ENCODE measurements at regions not wholly inside any gene's neighbourhood (a gene's known extent, or its start where the extent isn't known, plus 50 kb on each side); places are given as distances from the start of the nearest gene placed in this dataset.

DNA sequence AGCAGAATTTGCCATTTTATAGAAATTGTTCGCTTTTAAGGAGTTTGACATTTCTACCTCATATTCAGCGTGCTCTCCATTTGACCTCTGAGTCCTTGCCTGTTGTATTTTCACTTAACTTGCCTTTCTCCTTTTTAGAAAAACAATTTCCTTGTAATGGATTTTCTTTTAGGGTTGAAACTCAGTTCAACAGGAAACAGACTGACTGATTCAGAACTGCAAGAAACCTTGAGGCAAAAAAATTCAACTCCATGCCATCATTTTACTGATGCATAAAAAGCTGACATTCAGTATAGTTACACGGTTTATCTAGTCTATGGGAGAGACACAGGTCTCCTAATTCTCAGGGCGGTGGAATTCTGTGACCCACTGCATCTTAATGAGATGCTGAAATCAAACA is 59.8 kb downstream of the MRPS30 start:
- no peak for DNase-seq

DNA sequence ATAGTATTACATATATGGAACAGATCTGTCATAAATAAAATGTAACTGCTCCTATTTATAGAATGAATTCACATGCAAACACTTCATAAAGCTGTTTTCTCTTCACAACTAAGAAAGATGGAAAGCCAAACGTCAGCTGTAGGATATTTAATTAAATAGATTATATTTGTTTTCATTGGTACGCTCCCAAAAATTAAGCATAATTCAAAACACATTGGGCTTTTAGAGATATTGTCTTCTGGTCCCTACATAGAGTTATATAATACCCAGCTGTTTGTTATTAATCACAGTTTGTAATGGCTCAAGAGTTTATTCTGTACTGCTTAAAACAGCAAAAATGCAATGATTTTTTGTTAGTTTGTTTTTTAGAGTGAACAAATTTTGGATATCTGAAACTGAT is 61.2 kb downstream of the MRPS30 start:
- DNase-seq = no peak

DNA sequence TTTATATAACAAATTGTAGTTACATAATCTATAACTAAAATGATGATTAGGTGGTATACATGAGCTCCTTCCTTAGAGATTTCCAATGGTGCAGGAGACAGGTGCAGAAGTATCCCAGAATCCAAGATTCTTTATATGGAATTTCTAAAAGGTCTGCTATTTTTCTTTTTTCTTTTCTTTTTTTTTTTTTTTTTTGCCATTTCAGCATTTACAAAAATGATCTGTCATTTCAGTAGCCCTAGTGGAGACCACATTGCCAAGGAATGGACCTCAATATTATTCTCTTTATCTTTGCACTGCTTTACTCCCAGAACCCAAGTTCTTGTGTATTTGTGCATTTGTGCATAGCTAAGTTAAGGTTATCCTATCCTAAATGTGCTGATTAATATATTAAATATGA is 61.7 kb downstream of the MRPS30 start:
- no peak for DNase-seq

DNA sequence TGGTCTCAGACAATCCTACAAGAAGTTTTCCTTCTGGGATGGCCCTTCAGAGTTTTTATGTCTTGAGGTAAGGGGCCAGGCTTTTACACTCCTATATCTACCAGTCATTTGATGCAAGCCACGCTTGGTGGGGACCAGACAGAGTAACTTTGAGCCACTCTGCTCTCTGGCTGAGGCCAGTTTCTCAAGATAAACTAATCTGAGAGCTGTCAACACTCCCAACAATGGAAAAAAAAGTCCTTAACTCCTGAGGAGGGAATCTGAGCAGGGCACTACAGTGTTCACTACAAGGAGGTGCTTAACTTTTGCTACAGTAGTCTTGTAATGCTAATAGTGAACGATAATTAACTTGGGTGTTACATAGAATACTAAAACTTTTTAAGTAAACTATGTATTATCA is 62.7 kb downstream of the MRPS30 start:
- DNase-seq = no peak

DNA sequence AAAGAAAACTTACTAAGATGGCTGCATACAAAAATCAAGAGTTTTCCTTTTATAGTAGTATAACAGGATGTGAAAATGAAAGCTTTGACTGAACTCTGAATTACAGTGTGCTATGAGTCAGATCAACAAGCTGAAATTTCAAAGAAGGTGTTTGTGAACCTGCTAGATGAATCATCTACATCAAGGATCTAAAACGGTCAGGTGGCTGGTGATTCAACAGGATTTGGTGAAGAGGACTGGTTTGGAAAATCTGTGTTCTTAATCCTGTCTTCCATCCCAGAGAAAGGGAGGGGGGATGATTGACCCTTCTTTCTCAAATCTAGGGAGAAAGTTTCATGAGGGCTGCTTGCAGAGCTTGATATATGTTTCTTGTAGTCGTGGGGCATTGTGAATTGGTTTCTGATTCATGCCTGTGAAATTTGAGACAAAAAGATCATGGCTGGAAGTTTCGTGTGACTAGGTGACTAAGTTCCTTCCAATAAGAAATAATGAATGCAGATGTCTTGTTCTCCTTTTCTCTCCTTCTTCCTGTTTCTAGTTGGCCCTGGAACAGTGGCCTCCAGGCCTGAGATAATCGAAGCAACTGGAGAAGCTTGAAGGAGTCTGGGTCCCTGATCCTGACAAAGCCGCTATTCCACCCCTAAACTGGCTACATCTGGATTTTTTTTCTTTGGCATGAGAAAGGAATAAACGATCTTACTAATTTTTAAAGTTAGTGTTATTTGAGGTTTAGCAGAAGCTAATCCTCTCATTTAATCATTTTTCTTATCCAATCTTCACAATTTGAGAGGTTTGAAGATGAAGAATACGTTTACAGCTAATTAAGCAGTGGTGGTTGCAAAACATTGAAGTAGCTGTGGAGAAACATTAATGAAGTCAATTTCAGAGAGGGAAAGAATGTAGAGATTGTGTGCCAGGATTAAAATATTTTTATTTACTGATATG is 67.2 kb downstream of the MRPS30 start:
- DNase-seq = no peak

DNA sequence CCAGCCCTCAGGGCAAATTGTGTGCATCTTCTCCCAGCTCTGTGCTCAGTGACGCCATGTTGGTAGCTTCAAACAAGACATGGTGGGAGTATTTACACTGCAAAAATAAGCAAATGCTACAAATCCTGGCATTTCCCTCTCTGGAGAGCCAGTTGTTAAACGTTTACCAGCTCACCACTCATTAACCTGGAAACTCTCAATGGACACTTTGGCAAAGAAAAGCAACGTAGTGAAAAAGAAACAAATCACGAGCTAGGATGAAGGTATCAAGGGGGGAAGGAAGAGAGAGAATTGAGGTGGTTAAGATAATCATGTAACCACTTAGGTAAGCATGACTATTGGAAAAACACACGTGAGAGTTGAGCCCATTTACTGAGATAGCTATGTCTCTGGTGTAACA is 72.5 kb downstream of the MRPS30 start:
- DNase-seq = no peak

DNA sequence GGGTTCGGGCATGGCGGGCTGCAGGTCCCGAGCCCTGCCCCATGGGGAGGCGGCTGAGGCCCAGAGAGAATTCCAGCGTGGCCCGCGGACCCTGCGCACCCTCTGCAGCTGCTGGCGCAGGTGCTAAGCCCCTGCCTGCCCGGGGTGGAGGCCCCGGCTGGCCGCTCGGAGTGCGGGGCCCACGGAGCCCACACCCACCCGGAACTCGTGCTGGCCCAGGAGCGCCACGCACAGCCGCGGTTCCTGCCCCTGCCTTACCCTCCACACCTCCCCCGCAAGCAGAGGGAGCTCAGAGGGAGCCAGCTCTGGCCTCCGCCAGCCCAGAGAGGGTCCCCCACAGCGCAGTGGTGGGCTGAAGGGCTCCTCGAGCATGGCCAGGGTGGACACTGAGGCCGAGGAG is 75.3 kb downstream of the MRPS30 start:
- no peak for DNase-seq

DNA sequence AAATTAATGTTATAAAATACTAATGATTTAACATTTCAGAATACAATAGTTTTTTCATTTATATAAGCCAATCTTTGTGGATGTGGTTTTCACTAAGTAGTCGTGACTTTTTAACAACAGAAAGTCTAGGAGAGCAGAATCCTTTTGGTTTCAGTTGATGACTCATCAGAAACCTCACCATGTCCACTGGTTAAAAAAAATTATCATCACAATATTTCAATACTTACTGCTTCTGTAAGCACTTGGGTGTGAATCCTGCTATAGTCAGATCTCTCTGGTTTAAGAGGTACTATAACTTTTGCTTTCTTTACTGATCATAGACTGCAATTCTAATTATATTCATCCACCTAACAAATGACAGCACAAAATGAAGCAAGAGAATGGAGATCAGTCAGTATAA is 77.2 kb downstream of the MRPS30 start:
- DNase-seq = no peak

DNA sequence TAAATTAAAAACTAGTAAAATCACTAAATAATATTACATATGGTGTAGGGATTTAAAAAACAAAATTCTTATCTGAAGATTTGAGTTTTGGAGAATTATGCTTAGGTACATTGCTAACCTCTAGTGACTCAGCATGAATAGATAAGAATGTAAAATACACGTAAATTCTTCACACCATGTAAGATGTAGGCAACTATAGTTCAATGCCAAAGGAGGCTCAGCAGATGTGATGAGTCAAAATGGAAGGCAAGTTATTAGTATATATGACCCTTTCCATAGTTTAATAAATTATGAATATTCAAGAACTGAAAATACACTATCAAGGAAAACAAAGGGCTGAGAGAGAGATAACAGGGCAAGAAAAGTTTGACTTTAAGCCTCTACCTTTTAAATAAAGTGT is 79.0 kb downstream of the MRPS30 start:
- no peak for DNase-seq

DNA sequence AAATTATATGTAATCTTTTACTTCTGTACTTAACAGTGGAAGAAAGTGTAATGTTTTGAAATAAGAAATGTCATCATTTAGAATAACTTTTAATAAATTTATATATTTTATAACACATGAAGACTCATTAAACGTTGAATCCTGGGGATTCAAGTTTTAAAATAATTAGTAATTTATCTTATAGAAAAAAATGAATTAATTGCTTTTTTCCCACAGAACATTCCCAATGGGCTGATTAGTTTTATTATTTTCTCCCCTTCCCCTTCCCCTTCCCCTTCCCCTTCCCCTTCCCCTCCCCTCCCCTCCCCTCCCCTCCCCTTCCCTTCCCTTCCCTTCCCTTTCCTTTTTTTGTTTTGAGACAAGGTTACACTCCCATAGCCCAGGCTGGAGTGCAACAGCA is 79.7 kb downstream of the MRPS30 start:
- DNase-seq = no peak

DNA sequence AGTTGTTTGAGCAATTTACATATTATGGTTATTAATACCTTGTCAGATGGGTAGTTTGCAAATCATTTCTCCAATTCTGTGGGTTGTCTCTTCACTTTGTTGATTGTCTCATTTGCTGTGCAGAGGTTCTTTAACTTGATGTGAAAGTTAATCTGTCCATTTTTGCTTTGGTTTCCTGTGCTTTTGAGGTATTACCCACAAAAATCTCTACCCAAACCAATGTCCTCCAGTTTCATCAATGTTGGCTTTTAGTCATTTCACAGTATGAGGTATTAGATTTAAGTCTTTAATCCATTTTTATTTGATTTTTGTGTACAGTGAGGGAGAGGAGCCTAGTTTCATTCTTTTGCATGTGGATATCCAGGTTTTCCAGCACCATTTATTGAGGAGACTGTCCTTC is 82.4 kb downstream of the MRPS30 start:
- DNase-seq = no peak

DNA sequence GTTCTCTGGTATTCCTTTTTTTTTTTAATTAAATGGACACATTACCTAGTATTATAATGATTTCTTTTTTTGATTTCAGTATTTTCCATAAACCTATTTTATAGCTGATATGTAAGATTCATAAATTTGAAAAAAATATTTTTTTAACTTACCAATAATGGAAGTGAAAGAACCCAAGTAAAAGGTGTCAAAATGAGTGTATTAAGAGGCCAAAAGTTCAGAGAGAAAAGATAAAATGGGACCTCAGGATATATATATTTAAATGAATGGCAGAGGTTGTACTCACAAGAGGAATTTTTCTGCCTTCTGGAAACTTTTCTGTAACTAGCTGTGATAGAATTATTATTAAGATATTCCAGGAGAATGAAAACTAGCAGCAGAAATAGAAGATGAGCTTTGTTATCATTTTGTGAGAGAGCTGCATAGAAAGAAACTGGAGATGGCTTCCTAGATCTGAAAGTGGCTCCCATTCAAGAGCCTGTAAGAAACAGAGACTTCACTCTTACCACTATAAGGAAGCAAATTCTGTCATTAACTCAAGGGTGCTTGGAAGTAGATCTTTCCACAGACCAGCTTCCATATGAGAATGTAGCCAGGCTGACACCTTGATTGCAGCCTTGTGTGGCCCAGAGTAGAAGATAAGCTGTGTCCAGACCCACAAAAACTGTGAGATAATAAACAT is 91.7 kb downstream of the MRPS30 start:
- no peak for DNase-seq

DNA sequence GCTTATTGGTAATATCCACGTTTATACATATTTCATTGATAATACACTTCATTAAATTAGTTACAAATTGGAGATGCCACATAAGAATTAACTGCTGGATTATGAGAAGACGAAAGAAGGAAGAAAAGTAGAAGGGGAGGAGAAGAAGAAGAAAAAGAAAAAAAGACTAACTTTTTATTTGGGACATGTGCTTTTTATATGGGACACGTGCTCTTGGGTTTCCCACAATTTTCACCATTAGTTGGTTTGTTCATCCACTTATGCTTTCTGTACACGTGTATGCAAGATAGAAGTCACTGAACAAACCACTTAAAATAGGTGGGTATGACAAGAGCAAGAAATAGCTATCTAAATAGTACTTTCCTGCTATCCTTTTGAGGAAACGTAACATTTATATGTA is 98.6 kb downstream of the MRPS30 start:
- DNase-seq = no peak

DNA sequence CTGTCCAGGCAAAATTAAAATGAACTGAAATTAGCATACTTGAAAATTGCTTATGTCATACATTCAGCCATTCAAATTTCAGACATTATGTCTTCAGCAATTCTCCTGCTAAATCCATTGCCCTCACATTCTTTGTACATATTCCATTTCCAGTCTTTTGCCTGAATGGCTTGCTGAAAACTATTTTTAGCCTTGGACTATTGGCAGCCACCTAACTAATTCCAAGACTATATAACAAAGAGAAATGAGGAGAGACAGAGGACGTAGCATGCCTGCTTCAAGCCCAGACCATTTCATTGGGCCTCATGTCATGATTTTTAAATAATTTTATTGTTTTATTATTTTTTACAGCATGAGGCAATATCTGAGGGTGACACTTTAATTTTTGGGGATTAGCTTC is 100.3 kb downstream of the MRPS30 start:
- DNase-seq = no peak

DNA sequence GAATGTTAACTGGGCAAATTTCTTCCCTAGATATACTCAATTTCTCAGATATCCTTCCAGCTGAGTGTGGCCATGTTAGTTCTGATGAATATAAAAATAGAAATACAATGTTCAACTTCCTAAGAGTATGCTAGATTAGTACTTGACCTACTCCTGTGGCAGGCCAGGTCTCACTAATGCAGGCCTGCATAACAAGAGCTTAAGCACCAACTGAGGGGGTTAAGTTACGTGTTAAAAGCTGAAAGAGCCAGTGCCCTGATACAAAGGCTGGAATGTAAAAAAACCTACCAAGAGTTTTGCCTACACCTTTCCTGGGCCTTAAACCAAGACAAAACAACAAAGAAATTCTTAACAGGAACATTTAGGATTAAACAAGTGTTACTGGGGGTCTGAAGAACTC is 102.8 kb downstream of the MRPS30 start:
- DNase-seq = no peak

DNA sequence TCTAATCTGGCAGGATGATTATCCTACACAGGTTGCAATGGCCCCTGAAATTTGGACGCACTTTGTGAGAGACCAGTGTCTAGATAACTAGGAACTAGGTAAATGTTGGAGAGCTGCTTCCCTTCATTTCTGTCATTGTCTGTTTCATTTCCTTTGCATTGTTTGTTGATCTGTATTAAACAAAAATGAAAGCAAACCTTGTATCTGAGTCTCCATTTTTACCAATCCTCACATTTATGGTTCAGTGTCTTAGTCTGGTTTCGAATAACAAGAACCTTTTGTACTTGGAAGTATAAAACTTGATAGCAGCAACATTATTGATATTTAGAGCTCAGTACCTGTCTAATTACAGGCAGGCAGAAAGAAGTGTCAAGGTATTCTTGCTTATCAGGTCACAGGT is 105.5 kb downstream of the MRPS30 start:
- DNase-seq = no peak

DNA sequence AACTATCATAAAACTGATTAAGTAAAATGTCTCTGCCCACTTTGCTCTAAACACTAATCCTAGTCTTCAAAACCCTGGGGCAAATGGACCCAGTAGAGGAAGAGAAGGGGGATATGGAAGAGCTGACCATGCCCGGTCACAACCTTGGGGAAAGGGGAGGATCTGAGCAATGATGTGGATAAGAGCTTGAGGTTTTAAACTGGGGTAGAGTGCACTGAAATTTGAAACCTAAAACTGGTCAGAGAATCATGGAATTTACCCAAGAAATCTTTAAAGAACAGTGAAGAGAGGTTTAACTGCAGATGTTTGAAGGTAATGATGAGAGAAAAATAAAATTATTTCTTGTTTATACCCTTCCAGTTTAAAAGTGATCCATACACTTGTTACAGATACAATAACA is 110.8 kb downstream of the MRPS30 start:
- DNase-seq = no peak

DNA sequence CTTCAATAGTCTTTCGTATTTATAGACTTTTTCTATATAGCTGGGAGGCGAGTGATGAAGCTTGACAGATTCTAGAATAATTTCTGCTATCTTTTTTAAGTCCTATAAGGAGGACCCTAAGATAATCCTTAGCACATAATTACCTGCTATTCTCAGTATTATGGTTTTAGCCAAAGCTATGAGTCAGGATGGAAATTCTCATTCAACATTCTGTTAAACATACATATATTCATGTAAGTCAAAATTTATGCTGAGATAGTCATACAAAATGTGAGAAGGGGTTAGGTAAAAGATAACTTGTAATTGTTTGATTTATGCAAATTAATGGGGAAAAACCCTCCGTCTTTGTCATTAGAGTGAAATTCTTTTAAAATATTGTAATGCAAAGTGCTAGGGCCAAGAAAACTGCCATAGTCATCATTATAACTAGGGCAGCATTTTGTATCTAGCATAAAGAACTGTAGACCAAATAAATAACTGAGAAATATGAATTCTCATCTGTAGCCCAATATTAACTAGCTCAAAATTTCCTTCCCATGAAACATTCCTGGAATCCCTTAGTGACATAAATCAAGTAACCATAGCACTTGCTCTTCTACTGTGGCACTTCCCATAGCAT is 118.5 kb downstream of the MRPS30 start:
- DNase-seq = no peak

DNA sequence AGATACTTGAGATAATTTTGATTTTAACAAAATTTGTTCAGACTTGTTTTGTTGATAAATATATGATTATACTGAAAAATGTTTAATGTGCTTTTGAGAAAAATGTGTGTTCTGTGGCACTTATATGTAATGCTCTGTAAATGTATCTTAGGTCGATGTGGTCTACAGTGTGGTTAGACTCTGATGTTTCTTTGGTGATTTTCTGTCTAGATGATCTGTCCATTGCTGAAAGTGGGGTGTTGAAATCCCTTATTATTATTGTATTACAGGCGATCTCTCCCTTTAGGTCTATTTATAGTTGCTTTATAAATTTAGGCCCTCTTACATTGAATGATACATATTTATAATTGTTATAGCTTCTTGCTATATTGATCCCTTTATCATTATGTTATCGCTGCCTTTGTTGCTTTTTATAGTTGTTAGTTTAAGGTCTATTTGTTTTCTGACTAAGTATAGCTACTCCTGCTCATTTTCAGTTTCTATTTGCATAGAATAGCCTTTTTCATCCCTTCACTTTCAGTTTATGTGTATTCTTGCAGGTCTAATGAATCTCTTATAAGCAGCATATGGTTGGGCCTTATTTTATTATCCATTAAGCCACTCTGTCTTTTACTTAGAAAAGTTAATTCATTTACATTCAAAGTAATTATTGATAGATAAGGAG is 124.3 kb downstream of the MRPS30 start:
- DNase-seq = no peak

DNA sequence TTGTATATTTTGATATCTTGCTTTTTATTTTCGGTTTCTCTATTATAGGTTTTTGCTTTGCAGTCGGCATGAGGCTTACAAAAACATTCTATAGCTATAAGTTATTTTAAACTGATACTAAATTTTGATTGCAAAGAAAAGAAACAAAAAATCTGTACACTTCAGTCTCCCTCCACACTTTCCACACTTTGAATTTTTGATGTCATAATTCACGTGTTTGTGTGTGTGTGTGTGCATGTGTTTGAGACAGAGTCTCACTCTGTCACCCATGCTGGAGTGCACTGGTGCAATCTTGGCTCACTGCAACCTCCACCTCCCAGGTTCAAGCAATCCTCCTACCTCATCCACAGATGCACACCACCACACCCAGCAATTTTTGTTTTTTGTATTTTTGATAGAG is 124.9 kb downstream of the MRPS30 start:
- no peak for DNase-seq

DNA sequence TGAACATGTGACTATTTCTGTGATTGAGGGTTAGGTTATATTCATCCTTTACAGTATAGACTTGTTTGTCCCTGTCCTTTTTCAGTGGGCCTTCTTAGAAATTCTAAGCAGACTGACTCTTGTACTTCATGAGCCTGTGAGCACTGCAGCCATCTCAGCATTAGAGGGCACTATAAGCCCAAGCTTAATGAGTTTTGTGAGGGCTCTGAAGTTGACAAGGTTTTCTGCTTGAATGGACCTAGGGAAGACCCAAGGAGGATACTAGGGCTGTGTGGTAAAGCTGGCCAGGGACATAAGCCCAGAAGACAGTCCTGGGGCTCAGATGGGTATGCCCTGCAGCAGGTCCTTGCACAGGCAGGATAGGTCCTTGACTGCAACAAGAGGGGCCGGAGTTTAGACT is 126.5 kb downstream of the MRPS30 start:
- DNase-seq = peak; percentile 40

DNA sequence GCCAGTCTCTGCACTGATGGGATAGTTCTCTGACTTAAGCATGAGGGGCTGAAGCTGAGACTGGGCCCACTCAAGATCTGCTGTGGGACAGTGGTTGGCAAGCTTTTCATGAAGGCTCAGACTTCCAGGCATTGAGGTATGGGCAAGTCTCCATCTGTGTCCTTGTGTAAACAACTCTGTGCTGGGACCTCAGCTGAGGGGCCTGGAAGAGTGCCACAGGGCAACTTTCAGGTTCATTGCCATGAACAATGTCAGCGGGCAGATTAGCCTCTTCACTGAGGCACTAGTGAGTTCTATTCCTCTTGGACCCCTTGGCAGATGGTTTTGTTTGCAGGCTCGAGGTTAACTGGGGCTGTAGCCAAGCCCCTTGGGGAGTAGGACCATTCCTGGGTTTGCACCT is 127.1 kb downstream of the MRPS30 start:
- DNase-seq = no peak

DNA sequence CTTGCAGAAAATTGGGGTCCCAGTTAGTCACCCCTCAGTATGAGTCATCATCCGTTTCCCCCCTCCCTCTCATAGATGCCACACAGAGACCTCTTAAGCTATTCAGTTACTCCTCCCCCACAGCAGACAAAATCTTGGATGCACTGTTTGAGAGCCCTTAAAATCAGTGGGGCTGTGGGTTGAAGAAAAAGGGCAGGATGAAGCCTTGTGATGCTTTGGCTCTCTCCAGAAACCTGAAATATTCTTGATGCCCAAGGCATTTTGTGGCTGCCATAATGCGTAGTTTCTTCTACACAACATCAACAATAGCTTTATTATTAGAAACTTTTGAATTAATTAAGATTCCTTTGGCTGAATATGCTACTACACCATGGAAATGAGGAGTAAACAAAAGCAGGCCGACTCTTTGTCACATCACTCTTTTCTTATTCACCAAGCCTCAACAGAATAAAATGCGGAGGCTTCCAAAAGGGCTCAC is 133.8 kb downstream of the MRPS30 start:
- DNase-seq = no peak
